CD8-positive, alpha-beta memory T cell (primary cell): ENCODE measurements at regions not wholly inside any gene's neighbourhood (a gene's known extent, or its start where the extent isn't known, plus 50 kb on each side); places are given as distances from the start of the nearest gene placed in this dataset.

Experiments
- CTCF ChIA-PET: fragments of 350-600 bp; sonication (Branson Sonifier 250); formaldehyde crosslinking; loops from one replicate; lab custom pipeline; 2021; ENCODE audit warnings: antibody characterized with exemption; lab: Charles Lee
- POLR2A ChIA-PET: fragments of 350-600 bp; sonication (Branson Sonifier 250); formaldehyde crosslinking; loops from one replicate; lab custom pipeline; 2021; ENCODE audit warnings: antibody characterized with exemption; lab: Charles Lee
- DNase-seq, 5 donors: peaks; one replicate each; pipeline versions ENCODE4 v3.0.0 to v3.0.0-alpha.2; 2020 to 2022; ENCODE audit warnings: mixed read lengths in 1 of 5
- H3K27ac ChIP-seq: one replicate; pipeline ENCODE4 v1.7.0; 2013; ENCODE audit warnings: low read depth, mild to moderate bottlenecking, low read length, moderate library complexity
- H3K27me3 ChIP-seq: 2 replicates; pipeline ENCODE4 v1.7.0; 2013; ENCODE audit warnings: low read length, mild to moderate bottlenecking; ENCODE audit not compliant: insufficient read depth, poor library complexity, severe bottlenecking
- H3K36me3 ChIP-seq: 2 replicates; pipeline ENCODE4 v1.7.0; 2013; ENCODE audit warnings: mild to moderate bottlenecking, low read length, moderate library complexity; ENCODE audit not compliant: insufficient read depth
- H3K4me1 ChIP-seq: 2 replicates; pipeline ENCODE4 v1.7.0; 2013; ENCODE audit warnings: mild to moderate bottlenecking, low read length, moderate library complexity; ENCODE audit not compliant: insufficient read depth
- H3K4me3 ChIP-seq: 2 replicates; pipeline ENCODE4 v1.7.0; 2013; ENCODE audit warnings: mild to moderate bottlenecking, low read length
- H3K9me3 ChIP-seq: 2 replicates; pipeline ENCODE4 v1.7.0; 2013; ENCODE audit warnings: mild to moderate bottlenecking, low read length
- H3K27ac Mint-ChIP-seq, 8 donors: one replicate each; pipeline ENCODE4 v1.8.0; 2020 to 2021; ENCODE audit warnings: mixed read lengths in 8 of 8, mild to moderate bottlenecking in 6 of 8, inconsistent platforms in 3 of 8, moderate library complexity in 3 of 8
- H3K27me3 Mint-ChIP-seq, 2 donors: one replicate each; pipeline ENCODE4 v1.8.0; 2020 to 2021; ENCODE audit warnings: mixed read lengths in 2 of 2, mild to moderate bottlenecking in 1 of 2, moderate library complexity in 1 of 2
- H3K36me3 Mint-ChIP-seq, 3 donors: one replicate each; pipeline ENCODE4 v1.8.0; 2020 to 2021; ENCODE audit warnings: mixed read lengths in 3 of 3, inconsistent platforms in 1 of 3, mild to moderate bottlenecking in 1 of 3
- H3K4me1 Mint-ChIP-seq, 3 donors: one replicate each; pipeline ENCODE4 v1.8.0; 2020 to 2021; ENCODE audit warnings: mixed read lengths in 3 of 3, inconsistent platforms in 1 of 3, mild to moderate bottlenecking in 1 of 3
- H3K4me3 Mint-ChIP-seq, 7 donors: one replicate each; pipeline ENCODE4 v1.8.0; 2020 to 2021; ENCODE audit warnings: mixed read lengths in 7 of 7, mild to moderate bottlenecking in 6 of 7, moderate library complexity in 4 of 7, inconsistent platforms in 2 of 7
- H3K9me3 Mint-ChIP-seq, 5 donors: one replicate each; pipeline ENCODE4 v1.8.0; 2020 to 2022; ENCODE audit warnings: mixed read lengths in 5 of 5, mild to moderate bottlenecking in 3 of 5, moderate library complexity in 2 of 5, inconsistent platforms in 1 of 5

DNA sequence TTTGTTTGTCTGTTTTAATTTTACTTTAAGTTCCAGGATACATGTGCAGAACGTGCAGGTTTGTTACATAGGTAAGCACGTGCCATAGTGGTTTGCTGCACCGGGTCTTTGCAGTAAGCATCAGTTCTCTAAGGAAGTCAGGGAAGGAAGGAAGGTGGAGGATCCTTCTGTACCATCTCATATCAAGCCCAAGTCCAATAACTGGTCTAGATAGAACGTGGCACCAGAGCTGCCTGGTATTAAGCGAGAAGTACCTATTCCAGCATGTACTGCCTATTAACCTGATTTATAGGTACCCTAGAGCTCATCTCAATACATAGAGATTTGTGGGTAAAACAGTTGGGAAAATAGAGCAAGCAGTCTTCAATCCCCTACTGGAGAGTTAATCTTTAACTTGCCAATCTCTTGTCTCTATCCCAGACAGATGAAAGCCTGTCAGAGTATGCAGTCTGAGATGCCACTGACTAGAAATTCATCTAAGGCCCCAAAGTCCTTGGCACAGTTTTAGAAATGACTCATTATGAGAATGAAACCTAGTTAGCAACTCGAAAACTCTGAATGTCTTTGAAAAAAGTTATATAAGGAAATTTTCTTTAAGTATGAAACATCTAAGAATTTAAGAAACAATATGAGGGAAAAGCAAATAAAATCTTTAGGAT, 144.9 kb downstream of the TFAP2A start:
- Histone ChIP-seq H3K9me3 (no peaks in the 10 kb centered on the region), H3K4me1 (no peaks in the 10 kb centered on the region), H3K27me3 (no peaks in the 10 kb centered on the region), H3K27ac (no peak overlapping the region), H3K4me3 (no peak overlapping the region), H3K36me3 (no peaks in the 10 kb centered on the region)
- ChIA-PET CTCF (no interaction called here), POLR2A (no interaction called here)
- no peaks in the 10 kb centered on the region for H3K36me3 Mint-ChIP-seq
- H3K27me3 Mint-ChIP-seq = peaks cover 18 to 32% of the 10 kb centered on the region in 2 donors
- peaks cover 0 to 9% (median 3%) of the 10 kb centered on the region in 5 donors for H3K9me3 Mint-ChIP-seq
- H3K27ac Mint-ChIP-seq = no peak overlapping the region
- H3K4me3 Mint-ChIP-seq = no peak overlapping the region
- no peaks in the 10 kb centered on the region for H3K4me1 Mint-ChIP-seq
- DNase-seq = no peak

DNA sequence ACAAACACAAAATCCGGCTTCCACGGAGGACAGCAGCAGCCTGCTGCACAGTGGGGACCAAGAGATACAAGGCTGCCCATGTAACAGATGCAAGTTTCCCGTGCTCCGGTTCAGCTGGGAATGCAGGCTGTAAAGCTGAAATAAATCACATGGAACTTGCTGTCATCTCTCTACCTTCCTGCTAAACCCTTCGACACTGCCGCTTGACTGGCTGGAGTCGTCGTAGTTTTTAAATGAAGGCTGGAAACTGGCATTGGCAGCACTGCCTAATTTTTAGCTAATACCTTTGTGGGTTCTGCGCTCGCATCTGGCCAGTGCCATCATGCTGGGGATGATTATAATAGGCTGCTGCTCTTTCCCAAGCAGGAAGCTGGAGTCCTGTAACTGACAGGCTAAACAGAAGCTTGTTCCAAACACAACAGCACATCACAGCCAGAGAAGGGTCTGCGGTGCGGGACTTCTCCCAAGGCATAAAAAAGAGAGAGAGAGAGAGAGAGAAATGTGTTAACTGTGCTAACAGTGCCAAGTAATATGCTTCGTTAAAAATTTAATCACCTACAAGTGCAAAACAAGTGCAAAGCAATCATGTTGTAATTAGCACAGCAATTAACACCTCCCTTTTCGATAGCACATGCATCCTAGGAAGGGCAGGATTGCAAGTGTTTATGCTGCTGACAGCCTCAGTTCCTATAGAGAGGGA, 146.1 kb downstream of the TFAP2A start:
- no peaks in the 10 kb centered on the region for H3K4me1 ChIP-seq
- POLR2A ChIA-PET = no interaction called here

DNA sequence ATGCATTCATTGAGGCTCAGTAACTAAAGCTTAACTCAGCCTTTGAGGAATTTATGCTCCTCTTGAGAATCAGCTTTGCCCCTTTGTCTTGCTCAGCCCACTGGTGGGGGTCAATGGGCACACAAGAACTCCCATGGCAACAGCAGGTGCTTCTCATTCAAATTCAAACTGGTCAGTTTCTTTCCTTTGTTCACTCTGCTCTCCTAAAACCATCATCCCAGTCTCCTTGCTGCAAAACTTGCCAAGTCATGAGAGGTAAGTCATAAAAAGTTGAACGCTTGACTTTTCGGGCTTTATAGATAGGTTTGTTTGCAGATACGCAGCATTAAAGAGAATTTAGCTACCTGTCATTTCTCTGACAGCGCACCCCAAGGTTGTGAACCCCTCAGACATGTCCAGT, 146.8 kb downstream of the TFAP2A start:
- Mint-ChIP-seq H3K4me3 (no peak overlapping the region), H3K27me3 (peaks cover 19 to 32% of the 10 kb centered on the region in 2 donors), H3K9me3 (peaks cover 0 to 9% (median 4%) of the 10 kb centered on the region in 5 donors), H3K36me3 (no peaks in the 10 kb centered on the region), H3K4me1 (no peaks in the 10 kb centered on the region), H3K27ac (peak overlapping the region in 1 of 8 donors; percentile 58)
- Histone ChIP-seq H3K4me1 (no peaks in the 10 kb centered on the region), H3K27ac (no peak overlapping the region), H3K36me3 (no peaks in the 10 kb centered on the region), H3K27me3 (no peaks in the 10 kb centered on the region), H3K4me3 (no peak overlapping the region), H3K9me3 (no peaks in the 10 kb centered on the region)
- POLR2A ChIA-PET = no interaction called here
- DNase-seq = no peak
- CTCF ChIA-PET = no interaction called here

More for the DNA sequence above, 146.1 kb downstream of the TFAP2A start:
- Mint-ChIP-seq H3K4me1 (no peaks in the 10 kb centered on the region), H3K27ac (peak overlapping the region in 1 of 8 donors; percentile 58), H3K9me3 (peaks cover 0 to 9% (median 3%) of the 10 kb centered on the region in 5 donors), H3K4me3 (no peak overlapping the region), H3K36me3 (no peaks in the 10 kb centered on the region), H3K27me3 (peaks cover 19 to 32% of the 10 kb centered on the region in 2 donors)
- CTCF ChIA-PET = no interaction called here
- Histone ChIP-seq H3K9me3 (no peaks in the 10 kb centered on the region), H3K36me3 (no peaks in the 10 kb centered on the region), H3K4me3 (no peak overlapping the region), H3K27ac (no peak overlapping the region), H3K27me3 (no peaks in the 10 kb centered on the region)
- DNase-seq = no peak

DNA sequence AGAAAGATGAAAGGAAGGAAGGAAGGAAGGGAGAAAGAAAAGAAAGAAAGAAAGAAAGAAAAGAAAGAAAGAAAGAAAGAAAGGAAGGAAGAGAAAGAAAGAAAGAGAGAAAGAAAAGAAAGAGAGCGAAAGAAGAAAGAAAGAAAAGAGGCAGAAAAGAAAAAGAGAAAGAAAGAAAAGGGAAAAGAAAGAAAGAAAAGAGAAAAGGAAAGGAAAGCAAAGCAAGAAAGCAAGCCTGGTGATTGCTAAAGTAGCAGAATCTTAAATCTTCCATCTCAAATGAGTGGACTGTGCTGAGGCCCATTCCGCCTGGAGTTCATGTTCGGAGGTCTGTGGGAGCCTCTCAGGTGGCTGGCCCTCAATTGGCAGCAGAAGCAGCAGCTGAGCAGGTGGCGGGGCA, 148.4 kb downstream of the TFAP2A start:
- H3K36me3 Mint-ChIP-seq = no peaks in the 10 kb centered on the region
- H3K9me3 ChIP-seq = no peaks in the 10 kb centered on the region
- no peak overlapping the region for H3K27ac ChIP-seq
- no peak for DNase-seq
- H3K36me3 ChIP-seq = no peaks in the 10 kb centered on the region
- CTCF ChIA-PET = no interaction called here
- H3K27ac Mint-ChIP-seq = no peak overlapping the region
- no peaks in the 10 kb centered on the region for H3K4me1 ChIP-seq
- peaks cover 18 to 27% of the 10 kb centered on the region in 2 donors for H3K27me3 Mint-ChIP-seq
- peaks cover 0 to 9% (median 4%) of the 10 kb centered on the region in 5 donors for H3K9me3 Mint-ChIP-seq
- H3K4me3 ChIP-seq = no peak overlapping the region
- H3K4me3 Mint-ChIP-seq = no peak overlapping the region
- POLR2A ChIA-PET = no interaction called here
- H3K4me1 Mint-ChIP-seq = no peaks in the 10 kb centered on the region
- H3K27me3 ChIP-seq = no peaks in the 10 kb centered on the region

DNA sequence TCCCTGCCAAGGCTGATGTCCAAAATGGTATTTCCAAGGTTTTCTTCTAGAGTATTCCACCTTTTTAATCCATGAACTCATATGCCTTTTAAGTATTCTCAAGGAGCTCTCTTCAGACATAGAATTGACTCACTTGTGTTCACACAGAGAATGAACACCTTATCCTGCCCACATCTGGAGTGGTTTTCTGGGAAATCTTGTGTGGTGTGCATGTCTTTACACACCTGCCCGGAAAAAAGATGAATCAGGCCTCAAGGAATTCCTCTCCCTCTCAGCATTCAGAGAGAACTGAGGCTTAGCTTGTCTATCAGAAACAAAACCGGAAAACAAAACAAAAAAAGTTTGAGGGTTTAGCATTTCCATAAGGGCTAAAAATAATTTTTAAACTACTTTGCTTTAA, 148.8 kb downstream of the TFAP2A start:
- no peak overlapping the region for H3K4me3 ChIP-seq
- ChIA-PET POLR2A (no interaction called here), CTCF (no interaction called here)
- H3K36me3 Mint-ChIP-seq = no peaks in the 10 kb centered on the region
- peaks cover 18 to 26% of the 10 kb centered on the region in 2 donors for H3K27me3 Mint-ChIP-seq
- no peaks in the 10 kb centered on the region for H3K36me3 ChIP-seq
- H3K9me3 Mint-ChIP-seq = peaks cover 0 to 9% (median 4%) of the 10 kb centered on the region in 5 donors
- no peaks in the 10 kb centered on the region for H3K27me3 ChIP-seq
- no peak overlapping the region for H3K27ac Mint-ChIP-seq
- H3K27ac ChIP-seq = no peak overlapping the region
- no peak for DNase-seq
- no peaks in the 10 kb centered on the region for H3K4me1 Mint-ChIP-seq
- no peaks in the 10 kb centered on the region for H3K9me3 ChIP-seq
- no peaks in the 10 kb centered on the region for H3K4me1 ChIP-seq
- H3K4me3 Mint-ChIP-seq = no peak overlapping the region

DNA sequence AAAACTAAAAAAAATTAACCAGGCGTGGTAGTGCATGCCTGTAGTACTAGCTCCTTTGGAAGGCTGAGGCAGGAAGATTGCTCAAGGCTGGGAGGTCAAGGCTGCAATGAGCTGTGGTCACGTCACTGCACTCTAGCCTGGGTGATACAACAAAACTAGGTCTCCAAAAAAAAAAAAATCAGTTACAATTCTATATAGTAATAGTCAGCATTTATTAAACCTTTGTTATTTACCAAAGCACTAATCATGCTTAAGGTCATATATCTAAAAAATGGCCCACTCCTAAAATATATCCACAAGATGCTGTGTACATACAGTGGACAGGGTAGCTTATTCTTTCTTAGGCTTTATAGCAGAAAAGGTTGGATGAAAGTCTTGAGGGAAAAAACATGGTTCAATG, 152.4 kb downstream of the TFAP2A start:
- Histone ChIP-seq H3K9me3 (no peaks in the 10 kb centered on the region), H3K27me3 (no peaks in the 10 kb centered on the region), H3K4me1 (no peaks in the 10 kb centered on the region), H3K27ac (no peak overlapping the region), H3K4me3 (no peak overlapping the region), H3K36me3 (no peaks in the 10 kb centered on the region)
- ChIA-PET CTCF (interaction anchor here (0.7 kb wide), 1 partner anchor 214 kb away, joined by 3 read pairs; no protein-coding TSS in a partner anchor), POLR2A (no interaction called here)
- Mint-ChIP-seq H3K36me3 (no peaks in the 10 kb centered on the region), H3K9me3 (peaks cover 3 to 7% (median 4%) of the 10 kb centered on the region in 5 donors), H3K27me3 (peaks cover 8 to 9% of the 10 kb centered on the region in 2 donors), H3K4me3 (no peak overlapping the region), H3K4me1 (no peaks in the 10 kb centered on the region), H3K27ac (no peak overlapping the region)
- no peak for DNase-seq

DNA sequence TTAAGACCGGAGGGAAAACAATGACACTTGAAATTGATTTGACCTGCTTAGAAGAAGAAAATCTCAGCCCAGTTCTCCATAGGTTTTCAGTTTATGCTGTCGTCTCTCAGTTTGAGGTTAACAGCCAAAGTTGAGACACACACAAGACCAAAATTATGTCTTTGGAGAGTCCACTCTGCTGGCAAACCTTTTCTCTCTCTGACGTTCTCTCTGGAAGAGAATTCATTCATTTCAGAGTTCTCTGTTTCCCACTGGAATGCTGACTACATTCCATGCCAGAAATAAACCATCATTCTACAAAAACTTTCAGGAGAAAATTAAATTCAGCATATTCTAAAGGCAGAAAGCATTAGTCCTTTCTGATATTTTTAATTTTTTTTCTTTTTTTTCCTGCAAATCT, 155.2 kb downstream of the TFAP2A start:
- Mint-ChIP-seq H3K4me3 (no peak overlapping the region), H3K36me3 (no peaks in the 10 kb centered on the region), H3K27ac (no peak overlapping the region), H3K27me3 (no peaks in the 10 kb centered on the region), H3K9me3 (peaks cover 0 to 10% (median 0%) of the 10 kb centered on the region in 5 donors), H3K4me1 (no peaks in the 10 kb centered on the region)
- H3K9me3 ChIP-seq = no peaks in the 10 kb centered on the region
- H3K36me3 ChIP-seq = no peaks in the 10 kb centered on the region
- ChIA-PET POLR2A (no interaction called here), CTCF (no interaction called here)
- DNase-seq = no peak
- no peaks in the 10 kb centered on the region for H3K27me3 ChIP-seq
- no peak overlapping the region for H3K27ac ChIP-seq
- H3K4me1 ChIP-seq = no peaks in the 10 kb centered on the region
- H3K4me3 ChIP-seq = no peak overlapping the region

DNA sequence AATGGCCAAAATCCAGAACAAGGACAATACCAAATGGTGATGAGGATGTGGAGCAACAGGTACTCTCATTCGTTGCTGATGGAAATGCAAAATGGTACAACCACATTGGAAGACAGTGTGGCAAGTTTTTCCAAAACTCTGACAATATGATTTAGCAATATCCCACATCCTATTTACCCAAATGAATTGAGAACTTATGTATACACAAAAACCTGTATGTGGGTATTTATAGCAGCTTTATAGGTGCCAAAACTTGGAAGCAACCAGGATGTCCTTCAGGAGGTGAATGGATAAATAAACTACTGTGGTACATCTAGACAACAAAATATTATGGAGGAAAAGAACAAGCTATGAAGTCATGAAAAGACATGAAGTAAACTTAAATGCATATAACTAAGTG, 156.5 kb downstream of the TFAP2A start:
- H3K4me1 Mint-ChIP-seq = no peaks in the 10 kb centered on the region
- H3K27ac Mint-ChIP-seq = no peak overlapping the region
- no peak overlapping the region for H3K4me3 Mint-ChIP-seq
- DNase-seq = no peak
- Histone ChIP-seq H3K4me3 (no peak overlapping the region), H3K9me3 (no peaks in the 10 kb centered on the region), H3K4me1 (no peaks in the 10 kb centered on the region), H3K27me3 (no peaks in the 10 kb centered on the region), H3K36me3 (no peaks in the 10 kb centered on the region), H3K27ac (no peak overlapping the region)
- H3K36me3 Mint-ChIP-seq = no peaks in the 10 kb centered on the region
- ChIA-PET CTCF (no interaction called here), POLR2A (no interaction called here)
- peaks cover 0 to 10% (median 0%) of the 10 kb centered on the region in 5 donors for H3K9me3 Mint-ChIP-seq
- no peaks in the 10 kb centered on the region for H3K27me3 Mint-ChIP-seq
